HG02970 (cell line): ENCODE measurements at regions not wholly inside any gene's neighbourhood (a gene's known extent, or its start where the extent isn't known, plus 50 kb on each side); places are given as distances from the start of the nearest gene placed in this dataset.
"Not testable (repeated sequence)": the region's sequence is repeated elsewhere in the genome, so short reads cannot be mapped to it uniquely, and the experiment has no call there.

Source experiments
- ATAC-seq: cut with Tn5 transposase; IDR thresholded peaks from one replicate; pipeline ENCODE4 v1.9.1; 2021; ENCODE audit warnings: mild to moderate bottlenecking, moderate library complexity, moderate number of reproducible peaks; ENCODE audit not compliant: unreplicated experiment, low FRiP score

DNA sequence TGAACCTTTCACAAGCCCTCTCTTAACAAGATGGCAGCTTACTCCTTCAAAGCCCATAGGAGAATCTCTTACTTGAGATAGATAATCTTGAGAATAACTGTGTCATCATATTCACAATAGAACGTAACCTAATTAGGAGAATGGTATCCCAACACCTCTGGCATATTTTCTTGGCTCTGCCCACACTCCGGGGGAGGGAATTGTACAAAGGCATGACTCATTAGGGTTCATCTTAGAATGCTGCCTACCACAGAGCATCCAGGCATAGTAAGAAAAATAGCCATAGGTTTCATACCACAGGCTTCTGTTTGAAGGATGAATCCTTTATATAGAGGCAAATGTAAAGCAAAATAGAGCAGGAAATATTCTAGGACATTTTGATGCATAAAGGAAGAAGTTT is 1100.6 kb upstream of the CITED2 start:
- no peak for ATAC-seq

DNA sequence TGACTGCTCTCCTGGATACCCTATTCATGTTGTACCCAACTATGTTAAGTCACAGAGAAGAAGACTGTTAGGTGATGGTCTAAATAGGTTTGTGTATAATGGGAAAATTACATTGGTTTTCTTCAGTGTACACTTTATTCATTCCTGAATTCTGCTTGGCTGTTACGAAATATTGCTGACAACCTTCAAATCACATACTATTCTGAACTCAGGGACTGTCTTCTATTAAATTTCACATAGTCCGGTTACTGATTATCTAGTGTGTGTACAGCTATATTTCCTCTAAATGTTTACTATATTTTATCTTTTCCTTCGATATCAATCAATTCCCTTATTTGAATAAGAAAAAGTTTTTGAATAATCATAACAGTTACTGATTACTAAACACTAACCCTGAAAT is 1090.3 kb upstream of the CITED2 start:
- no peak for ATAC-seq

DNA sequence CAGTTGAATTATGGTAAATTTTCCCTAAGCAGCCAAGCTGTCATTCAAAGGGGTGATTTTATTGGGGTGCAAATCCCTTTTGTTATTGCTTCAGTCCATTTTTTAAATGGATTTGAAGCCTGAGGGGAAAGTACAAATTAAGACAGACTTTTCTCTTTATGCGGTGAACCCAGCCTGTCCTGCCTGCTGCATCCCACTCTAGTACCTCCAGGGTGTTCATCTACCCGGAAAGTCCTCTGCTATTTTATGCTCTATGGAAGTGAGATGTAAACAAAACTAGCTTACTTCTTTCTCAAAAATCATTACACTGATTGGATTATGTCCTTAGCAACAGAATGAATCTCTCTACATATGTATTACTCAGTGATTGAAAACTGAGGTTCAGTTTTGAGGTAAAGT is 1088.9 kb upstream of the CITED2 start:
- no peak for ATAC-seq

DNA sequence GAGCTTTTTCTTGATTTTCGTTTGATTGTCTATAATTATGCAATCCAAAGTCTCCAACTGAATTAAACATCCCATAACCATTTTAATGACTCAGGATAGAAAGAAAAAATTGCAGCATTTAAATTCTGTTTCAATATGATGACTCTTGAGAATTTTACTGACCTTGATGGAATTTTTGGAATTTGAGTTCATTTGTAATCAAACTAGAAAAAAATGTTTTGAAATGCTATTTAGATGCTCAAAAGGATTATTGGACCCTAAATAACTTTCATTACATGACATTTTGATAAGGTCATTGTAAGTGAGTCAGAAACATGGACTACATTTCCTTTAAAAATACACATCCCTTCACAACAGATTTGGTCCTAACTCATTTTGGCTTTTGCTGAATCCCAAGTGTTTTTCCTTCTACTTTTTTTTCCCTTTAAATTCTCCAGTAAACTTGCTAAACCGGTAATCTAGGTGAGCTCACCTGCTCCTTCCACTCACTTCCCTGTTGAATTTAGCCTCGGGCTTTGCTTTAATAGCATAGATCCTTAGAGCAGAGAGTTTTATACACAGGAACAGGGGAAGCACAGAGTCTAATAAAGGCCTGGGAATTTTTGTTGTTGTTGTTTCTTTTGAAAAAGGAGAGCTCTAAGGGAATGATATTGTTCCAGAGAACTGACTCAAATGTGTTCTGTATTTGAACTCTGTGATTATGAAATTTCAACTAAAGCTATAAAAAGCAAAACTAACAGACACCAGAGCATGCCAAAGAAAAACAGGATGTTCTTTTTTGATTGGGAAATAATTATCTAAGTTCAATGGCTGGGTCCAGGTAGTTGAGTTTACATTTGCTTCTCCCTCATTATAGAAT is 1088.2 kb upstream of the CITED2 start:
- ATAC-seq: no peak

DNA sequence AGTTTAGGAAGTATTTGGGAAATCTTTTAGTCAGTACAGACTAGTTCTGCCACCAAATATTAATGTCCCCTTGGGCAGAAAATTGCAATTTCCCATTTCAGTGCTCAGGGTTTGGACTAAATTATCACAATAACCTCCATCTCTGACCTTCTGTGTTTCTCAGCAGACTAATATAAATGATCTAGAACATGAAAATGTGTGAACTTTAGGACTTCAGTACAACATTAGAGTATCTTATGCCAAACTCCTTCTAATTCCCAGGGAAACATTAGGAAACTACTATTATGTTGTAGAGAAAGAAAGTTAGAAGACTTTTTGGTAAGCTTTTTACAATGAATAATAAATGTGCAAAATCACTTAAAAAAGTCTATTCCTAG is 1087.6 kb upstream of the CITED2 start:
- ATAC-seq: no peak

DNA sequence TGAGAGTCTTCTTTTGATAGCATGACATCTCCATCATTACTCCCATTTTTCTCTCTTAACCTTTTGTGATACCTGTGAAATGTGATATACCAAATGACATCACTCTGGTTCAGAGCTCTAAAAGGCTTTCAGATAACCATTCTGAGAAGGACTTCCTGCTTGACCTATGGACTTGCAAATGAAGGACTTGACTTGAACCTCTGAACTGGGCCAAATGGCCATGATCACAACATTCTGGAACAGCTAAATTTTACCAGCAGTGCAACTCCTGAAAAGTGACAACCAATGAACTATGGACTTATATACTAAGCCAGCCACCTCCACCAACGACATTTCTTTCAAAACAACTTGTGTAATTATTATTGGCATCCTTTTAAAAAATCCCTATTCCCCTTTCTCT is 1085.8 kb upstream of the CITED2 start:
- no peak for ATAC-seq

DNA sequence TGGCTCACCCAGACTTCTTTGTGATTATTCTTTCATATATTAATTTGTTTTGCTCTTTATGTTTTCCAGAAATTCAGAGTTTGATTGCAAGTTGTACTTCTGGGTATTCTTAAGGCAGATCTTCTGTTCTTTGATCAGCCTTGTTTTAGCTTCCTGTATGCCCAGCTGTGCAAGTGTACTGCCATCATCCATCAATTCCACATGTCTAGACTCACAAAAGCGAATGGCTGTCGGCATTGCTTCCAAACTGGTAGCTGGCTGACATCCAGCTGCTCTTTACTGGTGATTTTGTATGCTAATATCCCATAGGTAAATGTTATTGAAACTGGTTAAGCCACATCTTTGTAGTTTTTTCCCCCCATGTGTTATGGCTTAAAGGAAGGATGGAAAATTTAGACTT is 1084.8 kb upstream of the CITED2 start:
- ATAC-seq: no peak

DNA sequence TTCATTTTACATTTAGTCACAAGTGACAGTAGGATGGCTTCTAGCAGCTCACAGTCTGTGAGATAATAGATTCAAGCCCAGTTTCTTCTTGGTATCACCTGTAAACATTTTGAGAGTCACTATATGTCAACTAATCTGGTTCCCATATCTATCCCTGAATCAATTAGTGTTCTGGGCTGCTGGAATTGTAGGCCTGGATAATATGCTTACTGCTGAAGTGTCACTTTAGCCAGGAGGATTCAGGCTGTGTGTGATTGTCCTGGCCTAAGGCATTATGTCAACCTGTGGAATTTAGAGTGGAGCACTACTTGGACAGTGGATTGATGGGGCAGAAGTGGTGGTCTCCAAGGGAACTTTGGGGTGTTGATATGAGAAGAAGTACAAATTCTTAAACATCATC is 1071.8 kb upstream of the CITED2 start:
- ATAC-seq: no peak

DNA sequence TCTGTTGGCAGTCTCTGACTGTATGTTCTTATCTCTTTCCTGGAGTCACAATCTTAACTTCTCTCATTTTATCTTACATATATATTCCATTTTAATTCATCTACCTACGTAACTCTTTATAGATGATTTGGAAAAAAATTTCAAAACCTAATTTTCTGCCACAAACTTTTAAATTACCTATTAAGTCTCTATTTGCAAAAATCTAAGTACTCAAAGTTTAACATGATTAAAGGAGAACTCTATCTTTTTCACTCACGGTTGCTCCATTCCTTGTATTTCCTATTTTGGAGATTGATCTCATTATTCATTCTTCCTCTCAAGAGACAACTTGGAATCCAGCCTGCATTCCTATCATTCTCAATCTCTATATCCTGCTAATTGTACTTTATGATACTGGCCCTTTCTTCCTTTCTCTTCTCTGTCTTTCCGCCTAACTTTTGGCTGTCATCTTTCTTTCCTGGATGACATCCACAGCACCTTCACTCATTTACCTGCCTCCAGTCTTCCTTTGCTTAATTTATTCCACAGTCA is 1071.1 kb upstream of the CITED2 start:
- ATAC-seq: no peak

DNA sequence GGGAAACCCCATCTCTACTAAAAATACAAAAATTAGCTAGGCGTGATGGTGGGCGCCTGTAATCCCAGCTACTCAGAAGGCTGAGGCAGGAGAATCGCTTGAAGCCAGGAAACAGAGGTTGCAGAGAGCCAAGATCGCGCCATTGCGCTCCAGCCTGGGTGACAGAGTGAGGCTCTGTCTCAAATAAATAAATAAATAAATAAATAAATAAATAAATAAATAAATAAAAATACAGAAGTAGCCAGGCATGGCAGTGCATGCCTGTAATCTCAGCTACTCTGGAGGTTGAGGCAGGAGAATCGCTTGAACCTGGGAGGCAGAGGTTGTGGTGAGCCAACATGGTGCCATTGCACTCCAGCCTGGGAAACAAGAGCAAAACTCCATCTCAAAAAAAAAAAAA is 1068.7 kb upstream of the CITED2 start:
- not testable (repeated sequence) for ATAC-seq

DNA sequence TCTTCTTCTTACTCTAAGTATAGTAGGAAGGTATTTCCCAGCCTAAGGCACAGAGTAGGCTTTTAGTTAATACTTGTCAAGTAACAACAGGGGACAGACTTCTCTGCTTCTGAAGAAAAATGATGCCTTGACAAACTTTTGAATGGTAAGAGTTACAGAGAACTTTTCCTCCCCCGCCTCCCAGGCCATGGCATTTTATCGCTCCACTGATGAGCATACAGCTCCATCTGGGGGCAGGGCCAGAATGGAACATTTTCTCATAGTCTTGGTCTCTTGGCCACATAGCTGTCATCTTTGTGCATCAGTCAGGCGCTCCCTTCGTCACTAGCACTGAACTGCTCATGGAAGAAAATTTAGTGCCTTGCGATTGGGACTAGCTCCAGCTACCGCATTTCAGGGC is 1066.8 kb upstream of the CITED2 start:
- no peak for ATAC-seq

DNA sequence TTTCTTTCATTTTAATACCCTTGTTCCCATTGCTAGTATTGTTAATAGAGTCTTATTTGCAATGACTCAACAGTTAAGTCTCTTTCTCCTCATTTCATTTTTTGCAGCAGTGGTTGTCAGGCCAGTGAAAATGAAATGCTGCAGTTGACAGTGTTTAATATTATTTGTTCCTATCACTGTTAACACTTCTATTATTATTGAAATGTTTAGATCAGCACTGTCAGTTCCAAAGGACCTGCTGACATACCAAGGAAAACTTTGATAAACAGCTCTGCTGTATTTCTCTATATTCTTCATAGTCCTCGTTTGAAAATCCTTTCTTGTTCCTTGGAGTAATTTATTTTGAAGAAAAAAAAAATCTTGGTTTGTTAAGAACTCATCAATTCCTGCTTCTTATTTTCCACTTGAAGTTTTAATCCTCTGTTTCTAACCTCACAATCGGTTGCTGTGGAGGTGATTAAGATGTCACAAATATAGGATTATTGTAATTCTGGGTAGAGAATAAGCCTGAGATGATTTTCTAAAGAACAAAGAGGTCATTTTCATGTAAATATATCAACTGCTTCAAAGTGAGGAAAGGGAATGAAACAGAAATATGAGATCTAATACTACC is 1065.9 kb upstream of the CITED2 start:
- ATAC-seq: no peak

DNA sequence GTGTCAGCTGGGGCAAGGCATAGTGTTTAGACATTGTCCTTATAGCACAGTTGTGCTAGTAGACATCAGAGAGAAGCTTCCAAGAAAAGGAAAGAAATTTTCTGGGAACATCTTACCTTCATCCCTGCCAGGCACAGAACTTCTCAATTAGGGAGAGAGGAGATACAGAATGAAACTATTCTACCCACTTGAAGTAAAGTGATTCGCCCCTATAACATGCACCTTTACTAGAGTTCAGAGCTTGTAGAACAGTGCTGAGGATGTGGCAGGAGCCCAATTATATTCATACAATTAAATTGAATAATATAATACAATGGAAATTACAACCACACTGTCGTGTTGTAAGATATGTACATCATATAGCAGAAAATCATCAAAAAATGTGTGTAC is 1063.9 kb upstream of the CITED2 start:
- no peak for ATAC-seq

DNA sequence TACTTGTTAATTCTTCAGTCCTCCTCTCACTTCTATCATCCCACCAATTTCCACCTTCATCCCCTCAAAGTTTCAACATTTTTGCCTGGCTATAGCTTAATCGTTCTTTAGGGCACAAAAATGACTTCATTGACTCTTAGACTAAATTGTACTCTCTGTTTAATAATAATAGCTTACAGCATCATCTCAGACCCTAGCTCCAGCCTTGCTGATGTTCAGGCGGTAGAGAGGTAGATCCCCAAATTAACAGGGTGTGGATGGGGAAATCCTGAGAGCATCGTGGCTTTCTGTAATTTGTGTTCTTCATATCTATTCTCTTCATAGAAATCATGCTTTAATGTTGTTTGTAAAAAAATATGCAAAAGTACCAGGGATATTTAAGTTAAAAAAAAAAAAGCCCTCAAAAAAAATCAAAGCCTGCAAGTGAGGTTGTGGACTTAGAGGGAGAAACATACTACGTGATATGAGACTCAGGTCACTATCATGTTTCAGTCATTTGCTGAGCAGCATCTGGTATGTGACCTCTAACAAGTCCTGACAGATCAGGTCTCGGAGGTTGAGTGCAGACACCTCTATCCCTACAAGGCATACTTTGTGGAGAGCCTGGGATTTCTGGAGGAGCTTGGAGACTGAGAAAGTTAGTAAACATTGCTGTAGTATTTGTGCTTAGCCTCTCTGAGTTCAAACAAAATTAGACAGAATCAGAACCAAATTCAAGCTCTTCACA is 1063.3 kb upstream of the CITED2 start:
- no peak for ATAC-seq

DNA sequence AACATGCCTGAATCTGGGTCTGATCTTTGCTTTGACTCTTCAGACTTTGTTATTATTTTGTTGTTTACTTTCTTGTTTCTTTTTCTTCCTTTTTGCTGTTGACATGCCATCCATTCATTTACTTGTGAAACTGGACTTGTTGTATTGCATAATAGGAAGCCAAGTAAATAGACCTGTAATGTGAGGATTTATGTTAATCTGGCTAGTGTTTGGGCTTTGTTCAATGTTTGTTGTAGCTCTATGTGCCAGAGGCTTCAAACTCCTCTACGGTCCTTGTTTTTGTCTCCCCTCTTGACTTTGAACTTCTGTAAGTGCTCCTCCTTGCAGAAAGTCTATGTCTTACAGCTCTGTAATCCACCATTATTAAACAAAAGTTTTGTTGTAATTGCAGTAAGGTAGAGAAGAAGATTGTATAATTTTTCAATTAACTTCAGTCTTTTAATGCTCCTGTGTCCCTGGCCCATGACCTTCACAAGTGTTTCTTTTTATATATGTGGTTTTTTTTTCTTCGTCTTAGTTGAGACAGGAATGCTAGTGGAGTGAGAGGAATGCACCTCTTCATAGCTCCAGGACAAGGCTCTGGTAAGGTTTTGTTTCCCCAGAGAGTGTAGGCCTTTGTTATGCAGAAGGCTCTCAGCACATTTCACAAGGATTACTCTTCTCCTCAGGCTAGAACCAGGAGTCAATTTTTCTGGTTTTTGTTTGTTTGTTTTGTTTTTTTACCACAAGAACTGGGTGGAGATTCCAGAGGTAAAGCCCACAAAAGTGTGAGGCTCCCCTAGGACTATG is 1061.8 kb upstream of the CITED2 start:
- ATAC-seq: no peak

DNA sequence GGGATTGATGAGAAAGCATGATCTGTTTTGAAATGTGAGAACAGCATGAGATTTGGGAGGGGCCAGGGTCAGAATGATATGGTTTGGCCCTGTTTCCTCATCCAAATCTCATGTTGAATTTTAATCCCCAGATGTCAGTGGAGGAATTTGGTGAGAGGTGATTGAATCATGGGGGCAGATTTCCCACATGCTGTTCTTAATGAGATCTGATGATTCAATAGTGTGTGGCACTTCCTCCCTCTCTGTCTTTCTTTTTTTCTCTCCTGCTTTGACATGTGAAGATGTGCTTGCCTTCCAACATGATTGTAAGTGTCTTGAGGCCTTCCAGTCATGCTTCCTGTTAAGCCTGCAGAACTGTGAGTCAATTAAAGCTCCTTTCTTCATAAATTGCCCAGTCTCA is 1060.3 kb upstream of the CITED2 start:
- no peak for ATAC-seq

DNA sequence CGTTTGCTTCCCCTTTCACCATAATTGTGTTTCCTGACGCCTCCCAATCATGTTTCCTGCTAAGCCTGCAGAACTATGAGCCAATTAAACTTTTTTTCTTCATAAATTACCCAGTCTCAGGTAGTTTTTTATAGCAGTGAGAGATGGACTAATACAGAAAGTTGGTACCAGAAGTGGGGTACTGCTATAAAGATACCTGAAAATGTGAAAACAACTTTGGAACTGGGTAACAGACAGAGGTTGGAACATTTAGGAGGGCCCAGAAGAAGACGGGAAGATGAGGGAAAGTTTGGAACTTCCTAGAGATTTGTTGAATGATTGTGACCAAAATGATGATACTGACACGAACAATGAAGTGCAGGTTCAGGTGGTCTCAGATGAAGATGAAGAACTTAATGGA is 1058.6 kb upstream of the CITED2 start:
- no peak for ATAC-seq

DNA sequence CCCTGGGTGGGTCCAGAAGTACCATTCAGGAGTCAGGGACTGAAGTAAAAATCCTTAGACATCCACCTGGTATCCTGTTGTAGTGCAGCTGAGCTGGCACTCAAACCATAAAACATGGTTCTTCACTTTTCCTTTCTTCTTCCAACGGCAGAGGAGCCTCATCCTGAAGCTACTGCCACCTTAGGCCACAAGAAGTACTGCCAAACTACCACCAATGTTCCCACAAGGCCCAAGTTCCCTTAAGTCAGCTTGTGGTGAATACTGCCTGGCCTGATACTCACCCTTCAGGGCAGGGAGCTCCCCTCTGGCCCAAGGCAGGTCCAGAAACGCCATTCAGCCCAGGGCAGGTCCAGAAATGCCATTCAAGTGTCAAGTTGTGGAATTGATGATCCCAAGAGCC is 1053.4 kb upstream of the CITED2 start:
- no peak for ATAC-seq

DNA sequence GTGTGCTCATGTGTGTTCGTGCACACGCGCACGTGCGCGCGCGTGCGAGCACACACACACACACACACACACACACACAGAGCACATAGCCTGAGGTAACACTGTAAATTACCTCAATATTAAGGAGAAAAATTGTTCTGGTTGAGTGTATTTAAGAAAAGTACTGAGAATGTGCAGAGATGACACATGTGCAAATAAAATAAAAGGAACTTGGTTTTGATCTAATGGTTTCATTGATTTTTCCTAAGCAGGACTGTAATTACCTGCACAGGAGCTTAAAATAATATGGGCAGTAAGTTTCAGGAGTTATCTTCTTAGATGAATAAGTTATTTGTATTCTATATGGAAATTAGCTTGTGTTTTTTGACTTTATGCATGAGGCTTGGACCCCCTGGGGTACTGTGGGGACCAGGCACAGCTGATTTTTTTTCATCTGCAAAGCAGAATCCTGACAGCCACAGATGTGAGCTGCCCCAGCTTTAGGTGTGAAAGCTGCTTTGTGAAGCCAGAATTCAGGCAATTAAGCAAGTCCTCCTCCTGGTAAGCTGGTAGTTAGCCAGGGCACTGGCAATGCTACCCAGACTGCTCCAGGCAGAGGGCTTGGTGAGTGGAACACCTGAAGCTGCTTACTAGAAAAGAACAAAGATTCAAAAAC is 1040.6 kb upstream of the CITED2 start:
- ATAC-seq: no peak

DNA sequence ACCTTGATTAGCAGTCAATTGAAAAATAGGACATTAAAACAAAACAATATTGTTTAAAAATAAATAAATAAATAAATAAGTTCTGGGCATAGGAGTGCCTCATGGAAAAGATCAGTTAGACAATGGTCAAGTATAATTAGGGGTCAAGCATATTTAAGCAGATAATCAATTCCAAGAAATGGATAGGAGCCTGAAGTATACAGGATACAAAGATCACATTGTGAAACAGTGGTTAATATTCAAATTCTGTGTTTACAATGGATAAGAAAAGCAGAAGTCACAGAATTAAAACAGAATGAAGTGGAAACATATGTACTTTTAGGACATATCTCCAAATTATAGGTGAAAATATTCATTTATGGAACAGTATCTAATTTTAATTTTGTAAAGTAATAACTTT is 1028.6 kb upstream of the CITED2 start:
- ATAC-seq: no peak
